Large intestine (tissue), 3 donors: ENCODE measurements at regions not wholly inside any gene's neighbourhood (a gene's known extent, or its start where the extent isn't known, plus 50 kb on each side); places are given as distances from the start of the nearest gene placed in this dataset.

Experiments
- DNase-seq, 2 donors: peaks; one replicate each; pipeline versions ENCODE4 v3.0.0 to v3.0.0-alpha.2; 2013
- H3K27ac ChIP-seq: one replicate; pipeline ENCODE4 v1.5.1; 2013; ENCODE audit warnings: low read length
- H3K27me3 ChIP-seq: 2 replicates; pipeline ENCODE4 v1.6.1; 2013; ENCODE audit warnings: low read length; ENCODE audit not compliant: control insufficient read depth, insufficient read depth
- H3K36me3 ChIP-seq: 2 replicates; pipeline ENCODE4 v1.6.1; 2013; ENCODE audit warnings: low read length; ENCODE audit not compliant: control insufficient read depth, insufficient read depth
- H3K4me1 ChIP-seq: one replicate; pipeline ENCODE4 v1.6.1; 2013; ENCODE audit warnings: low read length; ENCODE audit not compliant: control insufficient read depth, insufficient read depth
- H3K4me3 ChIP-seq: one replicate; pipeline ENCODE4 v1.5.1; 2013; ENCODE audit warnings: low read length
- H3K9me3 ChIP-seq: one replicate; pipeline ENCODE4 v1.6.1; 2013; ENCODE audit warnings: mild to moderate bottlenecking, low read depth, low read length, moderate library complexity; ENCODE audit not compliant: control insufficient read depth
- WGBS: methylation state at CpG from one replicate; pipeline ENCODE4 v1.1.5; 2013; ENCODE audit warnings: low lambda C conversion rate; ENCODE audit not compliant: insufficient coverage; 5-methylcytosine and 5-hydroxymethylcytosine counted together

DNA sequence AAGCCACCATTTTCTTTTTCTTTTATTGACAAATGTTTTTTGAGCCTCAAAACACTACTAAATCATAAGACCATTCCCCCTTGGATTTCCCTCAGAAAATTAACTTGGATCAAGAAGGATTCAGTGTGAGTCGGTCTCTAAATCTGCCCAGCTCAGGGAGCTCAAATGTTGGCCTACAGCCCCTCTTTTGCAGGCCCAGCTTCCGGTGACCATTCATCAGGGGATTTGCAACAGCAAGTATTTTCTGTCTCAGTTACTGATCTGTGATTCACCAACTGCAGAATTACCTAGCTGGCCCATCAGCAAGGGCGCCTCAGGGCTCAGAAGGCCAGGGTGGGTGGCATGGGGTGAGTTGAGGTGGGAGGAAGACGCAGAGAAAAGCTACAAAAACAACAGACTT lies 318.1 kb downstream of the CDC5L start:
- no peak overlapping the region for H3K27ac ChIP-seq
- H3K4me1 ChIP-seq, result no peaks in the 10 kb centered on the region
- H3K4me3 ChIP-seq, result no peak overlapping the region
- no peaks in the 10 kb centered on the region for H3K9me3 ChIP-seq
- H3K27me3 ChIP-seq, result no peaks in the 10 kb centered on the region
- no peaks in the 10 kb centered on the region for H3K36me3 ChIP-seq
- no peak for DNase-seq
- 100% methylated on average over 2 of the region's 4 CpGs for WGBS

DNA sequence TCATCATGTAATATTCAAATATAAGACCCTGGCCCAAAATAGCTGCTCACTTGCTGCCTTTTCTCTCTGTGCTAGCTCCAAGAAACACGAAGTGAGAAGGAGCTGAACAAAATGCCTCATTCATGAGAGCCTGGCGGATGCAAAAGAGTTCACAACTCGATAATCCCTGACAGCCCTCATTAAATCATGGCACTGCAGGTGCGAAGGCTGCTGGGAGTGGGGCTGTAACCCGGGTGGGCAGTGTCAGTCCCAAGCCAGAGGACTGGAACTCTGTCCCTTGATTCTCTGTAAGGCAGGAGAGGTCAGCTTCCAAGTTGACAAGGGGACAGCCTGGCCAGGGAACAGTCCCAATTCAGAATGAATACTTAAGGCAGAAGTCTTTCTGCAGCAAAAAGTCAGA lies 318.5 kb downstream of the CDC5L start:
- Histone ChIP-seq H3K4me1 (no peaks in the 10 kb centered on the region), H3K27ac (no peak overlapping the region), H3K27me3 (no peaks in the 10 kb centered on the region), H3K9me3 (no peaks in the 10 kb centered on the region), H3K4me3 (no peak overlapping the region), H3K36me3 (no peaks in the 10 kb centered on the region)
- DNase-seq, result no peak
- no CpG with 5 or more reads among the region's 5 CpGs for WGBS

DNA sequence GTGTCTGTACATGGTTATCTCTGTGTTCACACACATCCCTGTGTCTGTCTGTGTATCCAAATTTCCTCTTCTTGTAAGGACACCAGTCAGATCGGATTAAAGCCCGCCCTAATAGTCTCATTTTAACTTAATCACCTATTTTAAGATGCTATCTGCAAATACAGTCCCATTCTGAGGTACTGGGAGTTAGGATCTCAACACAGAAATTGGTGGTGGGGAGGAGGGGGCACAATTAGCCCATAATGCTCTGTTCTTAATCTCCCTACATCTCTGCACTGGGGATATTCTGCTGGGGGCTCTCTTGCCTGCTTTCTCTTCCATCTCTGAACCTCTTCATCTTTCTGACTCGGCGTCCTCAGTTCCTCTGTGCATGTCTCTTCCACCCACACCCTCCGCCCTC lies 320.7 kb downstream of the CDC5L start:
- Histone ChIP-seq H3K27me3 (no peaks in the 10 kb centered on the region), H3K4me1 (peaks cover 4% of the 10 kb centered on the region), H3K9me3 (peaks cover 4% of the 10 kb centered on the region), H3K27ac (no peak overlapping the region), H3K36me3 (no peaks in the 10 kb centered on the region), H3K4me3 (no peak overlapping the region)
- 97% methylated on average over 4 of the region's 5 CpGs for whole genome bisulfite sequencing
- no peak for DNase-seq

DNA sequence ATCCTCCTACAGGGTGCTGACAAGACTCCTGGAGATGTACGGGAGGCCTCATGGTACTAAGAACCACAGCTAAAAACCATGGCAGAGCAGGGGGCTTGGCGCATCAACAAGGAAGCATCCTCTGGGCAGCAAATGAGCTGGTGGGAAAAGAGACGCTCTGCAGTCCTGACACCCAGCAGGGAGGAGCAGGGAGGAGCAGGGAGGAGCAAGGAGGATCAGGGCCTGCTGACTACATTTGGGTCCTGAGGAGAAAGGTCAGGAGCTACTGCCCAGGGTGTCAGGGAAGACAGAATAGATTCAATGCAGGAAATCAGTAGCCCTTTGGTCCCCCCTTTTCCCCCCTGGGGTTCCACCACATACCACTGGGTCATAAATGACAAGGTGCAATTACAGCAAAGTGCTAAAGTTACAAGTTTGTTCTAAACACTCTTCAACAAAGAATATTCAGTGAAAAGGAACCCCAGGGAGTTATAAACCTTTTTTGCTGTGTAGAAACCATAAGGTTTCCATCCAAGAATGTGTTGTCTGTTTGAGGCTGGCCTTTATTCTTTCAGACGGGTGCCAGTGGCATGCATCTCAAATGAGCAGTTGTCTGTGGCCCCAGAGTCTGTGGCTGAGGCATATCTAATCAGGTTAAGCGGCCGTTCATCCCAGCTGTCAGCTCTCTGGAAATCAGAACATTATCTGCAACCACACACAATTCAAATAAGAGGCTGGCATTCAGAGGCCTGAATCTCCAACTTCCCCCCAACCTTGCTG lies 325.0 kb downstream of the CDC5L start:
- Histone ChIP-seq H3K36me3 (no peaks in the 10 kb centered on the region), H3K4me1 (peaks cover 7% of the 10 kb centered on the region), H3K27me3 (no peaks in the 10 kb centered on the region), H3K4me3 (no peak overlapping the region), H3K27ac (peak overlapping the region; percentile 0), H3K9me3 (peaks cover 4% of the 10 kb centered on the region)
- peak in 1 of 2 donors; percentile 52 for DNase-seq
- WGBS, result no CpG with 5 or more reads among the region's 6 CpGs

- Histone ChIP-seq H3K9me3 (peaks cover 4% of the 10 kb centered on the region), H3K27me3 (no peaks in the 10 kb centered on the region), H3K4me3 (no peak overlapping the region), H3K36me3 (no peaks in the 10 kb centered on the region), H3K4me1 (peaks cover 7% of the 10 kb centered on the region), H3K27ac (no peak overlapping the region)
- no CpG with 5 or more reads among the region's 9 CpGs for WGBS
- DNase-seq, result no peak
These were observed 327.7 kb downstream of the CDC5L start for GRCh38 chr6:44715188-44715587.

GRCh38 chr6:44715925-44716324 lies 328.4 kb downstream of the CDC5L start:
- no peak overlapping the region for H3K27ac ChIP-seq
- no peaks in the 10 kb centered on the region for H3K36me3 ChIP-seq
- H3K4me1 ChIP-seq, result peaks cover 7% of the 10 kb centered on the region
- DNase-seq, result no peak
- no peak overlapping the region for H3K4me3 ChIP-seq
- peaks cover 4% of the 10 kb centered on the region for H3K9me3 ChIP-seq
- WGBS, result 85% methylated on average over 4 of the region's 6 CpGs
- H3K27me3 ChIP-seq, result no peaks in the 10 kb centered on the region

DNA sequence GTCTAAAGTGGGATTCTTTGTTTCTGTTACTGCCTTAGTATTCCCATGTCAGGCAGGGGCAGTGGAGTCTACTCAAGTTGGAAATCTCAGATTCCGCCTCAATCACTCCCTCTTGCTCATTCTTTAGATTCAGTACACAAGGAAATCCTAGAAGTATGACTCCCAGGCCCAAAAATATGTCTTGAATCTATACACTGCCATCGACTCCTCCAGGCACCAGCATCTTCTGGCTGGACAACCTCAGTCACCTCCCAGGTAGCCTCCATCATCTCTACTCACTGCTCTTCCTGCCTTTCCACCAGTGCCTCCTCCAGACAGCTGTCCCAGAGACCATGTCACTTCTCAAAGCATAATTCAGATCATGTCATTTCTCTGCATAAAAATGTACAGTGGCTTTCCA lies 329.9 kb downstream of the CDC5L start:
- DNase-seq, result no peak
- no peak overlapping the region for H3K27ac ChIP-seq
- H3K4me3 ChIP-seq, result no peak overlapping the region
- H3K36me3 ChIP-seq, result no peaks in the 10 kb centered on the region
- no peaks in the 10 kb centered on the region for H3K27me3 ChIP-seq
- WGBS, result no CpG with 5 or more reads among the region's 2 CpGs
- H3K9me3 ChIP-seq, result no peaks in the 10 kb centered on the region
- H3K4me1 ChIP-seq, result peaks cover 7% of the 10 kb centered on the region

DNA sequence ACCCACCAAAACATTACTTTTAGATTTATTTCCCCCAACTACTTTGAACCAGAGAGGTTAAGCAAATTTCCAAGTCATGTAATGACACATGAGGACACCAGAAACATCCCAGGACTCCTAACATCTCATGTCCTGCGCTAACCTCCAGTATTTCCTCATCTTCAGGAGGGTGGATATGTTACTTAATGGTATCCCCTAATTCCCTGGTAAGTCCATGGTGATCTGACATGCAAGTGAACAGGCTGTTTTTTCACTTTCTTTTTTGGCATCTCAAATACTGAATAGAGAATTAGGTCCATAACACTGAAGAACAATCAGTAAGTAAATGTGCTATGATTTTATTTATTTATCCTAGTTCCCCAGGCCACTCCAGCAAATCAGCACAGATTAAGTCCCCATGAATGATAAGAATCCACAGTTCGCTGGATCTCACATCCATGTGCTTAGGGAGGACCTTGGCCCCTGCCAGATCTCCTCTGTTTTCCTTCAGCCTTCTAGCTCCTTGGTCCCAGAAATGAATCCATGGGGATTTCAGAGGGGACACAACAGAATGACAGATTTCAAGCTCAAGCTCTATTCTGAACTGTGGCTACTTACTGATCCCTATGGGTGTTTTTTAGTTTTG lies 334.6 kb downstream of the CDC5L start:
- no peaks in the 10 kb centered on the region for H3K4me1 ChIP-seq
- no peaks in the 10 kb centered on the region for H3K27me3 ChIP-seq
- H3K36me3 ChIP-seq, result no peaks in the 10 kb centered on the region
- no peak overlapping the region for H3K27ac ChIP-seq
- H3K9me3 ChIP-seq, result no peaks in the 10 kb centered on the region
- no peak for DNase-seq
- H3K4me3 ChIP-seq, result no peak overlapping the region
- no CpG with 5 or more reads among the region's 2 CpGs for WGBS

DNA sequence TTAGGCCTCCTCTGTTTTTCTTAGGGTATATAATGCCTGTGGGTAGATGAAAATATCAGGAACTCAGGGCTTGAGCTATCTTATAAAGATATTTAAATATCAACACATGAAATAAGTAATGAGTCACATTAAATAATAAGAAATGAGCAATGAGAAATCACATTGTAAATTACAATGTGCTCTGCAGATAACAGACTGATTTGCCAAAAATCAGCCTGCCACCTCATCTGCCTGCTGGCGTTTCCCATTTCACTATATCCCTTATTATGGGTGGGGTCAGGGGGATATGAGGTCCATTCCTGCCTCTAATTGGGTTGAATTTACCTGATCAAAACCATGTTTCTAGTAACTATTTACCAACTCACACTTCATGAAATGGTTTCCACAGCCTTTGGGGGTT lies 335.2 kb downstream of the CDC5L start:
- WGBS, result 100% methylated on average over 1 of the region's 1 CpG
- H3K27ac ChIP-seq, result no peak overlapping the region
- H3K27me3 ChIP-seq, result no peaks in the 10 kb centered on the region
- DNase-seq, result no peak
- no peaks in the 10 kb centered on the region for H3K4me1 ChIP-seq
- peaks cover 2% of the 10 kb centered on the region for H3K9me3 ChIP-seq
- H3K36me3 ChIP-seq, result no peaks in the 10 kb centered on the region
- no peak overlapping the region for H3K4me3 ChIP-seq

DNA sequence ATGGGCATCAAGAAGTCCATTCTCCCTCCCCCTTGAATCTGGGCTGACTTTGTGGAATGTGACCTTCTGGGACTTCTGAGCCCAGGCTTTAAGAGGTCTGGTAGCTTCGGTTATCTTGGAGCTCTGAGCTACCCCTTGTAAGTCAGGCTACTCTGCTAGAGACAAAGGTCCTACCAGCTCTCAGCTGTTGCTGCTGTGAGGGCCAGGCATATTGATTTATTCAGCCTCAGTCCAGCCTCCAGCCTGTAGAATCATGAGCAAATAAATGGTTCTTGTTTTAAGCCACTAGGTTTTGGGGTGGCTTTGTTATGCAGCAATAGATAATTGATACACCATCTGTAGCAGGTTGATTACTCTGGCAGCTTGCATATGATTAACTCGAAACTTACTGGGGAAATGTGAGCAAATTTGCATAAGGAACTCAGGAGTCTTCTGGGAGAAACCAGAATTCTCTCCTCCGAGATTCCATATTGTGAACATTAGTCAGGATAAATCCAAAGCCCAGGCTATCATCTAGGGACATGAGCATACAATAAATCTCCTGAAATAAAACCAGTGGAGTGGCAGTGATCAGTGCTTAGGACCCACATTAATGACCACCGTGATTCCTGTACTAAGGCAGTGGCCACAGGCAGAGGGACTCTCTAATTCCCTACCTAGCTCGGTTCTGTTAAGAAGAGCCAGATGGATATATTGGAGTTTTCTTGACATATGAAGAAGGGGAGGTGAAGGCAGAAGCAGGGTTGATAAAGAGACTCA lies 336.1 kb downstream of the CDC5L start:
- Histone ChIP-seq H3K36me3 (no peaks in the 10 kb centered on the region), H3K27me3 (no peaks in the 10 kb centered on the region), H3K9me3 (peaks cover 3% of the 10 kb centered on the region), H3K27ac (no peak overlapping the region), H3K4me3 (no peak overlapping the region), H3K4me1 (no peaks in the 10 kb centered on the region)
- DNase-seq, result no peak
- no CpG with 5 or more reads among the region's 5 CpGs for WGBS
